ENCODE measurements at regions not wholly inside any gene's neighbourhood (a gene's known extent, or its start where the extent isn't known, plus 50 kb on each side); places are given as distances from the start of the nearest gene placed in this dataset.

DNA sequence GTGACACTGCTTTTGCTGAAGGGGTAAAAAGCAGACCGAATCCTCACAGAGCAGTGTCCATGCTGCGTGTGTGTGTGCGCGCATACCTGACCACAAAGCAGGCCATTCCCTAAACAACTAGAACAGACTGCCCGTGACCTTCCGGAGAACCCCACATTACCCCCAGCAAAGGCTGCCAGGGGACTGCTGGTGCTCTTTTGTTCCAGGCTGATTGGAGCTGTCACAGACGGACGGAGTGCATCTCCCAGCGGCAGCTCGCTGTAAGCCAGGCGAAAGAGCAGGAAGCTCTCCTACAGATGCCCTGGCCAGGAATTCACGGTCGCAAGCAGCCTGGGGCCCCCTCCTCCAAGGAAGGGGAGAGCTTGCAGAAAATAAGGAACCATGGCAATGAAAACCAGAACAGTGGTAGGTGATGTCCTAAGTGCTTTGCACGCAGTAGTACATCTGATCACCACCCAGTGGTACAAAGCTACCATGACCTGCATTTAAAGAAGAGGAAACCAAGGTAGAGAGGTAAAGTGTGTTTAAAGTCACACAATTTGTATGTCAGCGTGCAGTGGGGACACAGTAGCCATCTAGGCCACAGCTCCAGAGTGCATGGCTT lies 153.4 kb upstream of the DYNLRB2 start:
- H3K4me3 ChIP-seq (ENCODE audit: low read depth, low read length): no peak overlapping the region
- DNase-seq (ENCODE audit: low read depth): peak; percentile 7
- TF ChIP-seq, protein P1, sequence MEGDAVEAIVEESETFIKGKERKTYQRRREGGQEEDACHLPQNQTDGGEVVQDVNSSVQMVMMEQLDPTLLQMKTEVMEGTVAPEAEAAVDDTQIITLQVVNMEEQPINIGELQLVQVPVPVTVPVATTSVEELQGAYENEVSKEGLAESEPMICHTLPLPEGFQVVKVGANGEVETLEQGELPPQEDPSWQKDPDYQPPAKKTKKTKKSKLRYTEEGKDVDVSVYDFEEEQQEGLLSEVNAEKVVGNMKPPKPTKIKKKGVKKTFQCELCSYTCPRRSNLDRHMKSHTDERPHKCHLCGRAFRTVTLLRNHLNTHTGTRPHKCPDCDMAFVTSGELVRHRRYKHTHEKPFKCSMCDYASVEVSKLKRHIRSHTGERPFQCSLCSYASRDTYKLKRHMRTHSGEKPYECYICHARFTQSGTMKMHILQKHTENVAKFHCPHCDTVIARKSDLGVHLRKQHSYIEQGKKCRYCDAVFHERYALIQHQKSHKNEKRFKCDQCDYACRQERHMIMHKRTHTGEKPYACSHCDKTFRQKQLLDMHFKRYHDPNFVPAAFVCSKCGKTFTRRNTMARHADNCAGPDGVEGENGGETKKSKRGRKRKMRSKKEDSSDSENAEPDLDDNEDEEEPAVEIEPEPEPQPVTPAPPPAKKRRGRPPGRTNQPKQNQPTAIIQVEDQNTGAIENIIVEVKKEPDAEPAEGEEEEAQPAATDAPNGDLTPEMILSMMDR (conservative IDR thresholded peaks at IDR 0.05; ENCODE audit: low read depth, low read length): peak; percentile 32

DNA sequence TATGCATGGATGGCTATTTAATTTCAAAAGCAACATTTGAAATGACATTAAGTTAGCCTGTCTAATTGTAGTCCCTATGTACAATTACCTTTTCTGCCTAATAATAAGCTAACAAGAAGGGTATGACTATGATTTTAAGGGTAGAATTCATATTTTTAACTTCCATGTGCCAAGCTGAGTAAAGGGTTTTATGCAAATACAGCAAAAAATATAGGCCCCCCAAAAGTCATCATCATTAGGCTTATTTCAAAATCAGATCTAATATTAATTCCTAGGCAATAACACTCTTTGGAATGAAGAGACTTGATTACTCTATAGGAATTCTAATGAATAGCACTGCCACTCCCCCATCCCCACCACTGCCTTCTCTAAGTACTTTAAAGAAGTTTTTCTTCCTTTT lies 155.9 kb upstream of the DYNLRB2 start:
- no peak for DNase-seq (ENCODE audit: low read depth)
- no peak overlapping the region for H3K4me3 ChIP-seq (ENCODE audit: low read depth, low read length)
- TF ChIP-seq, protein P1 (conservative IDR thresholded peaks at IDR 0.05; ENCODE audit: low read depth, low read length): no peak

DNA sequence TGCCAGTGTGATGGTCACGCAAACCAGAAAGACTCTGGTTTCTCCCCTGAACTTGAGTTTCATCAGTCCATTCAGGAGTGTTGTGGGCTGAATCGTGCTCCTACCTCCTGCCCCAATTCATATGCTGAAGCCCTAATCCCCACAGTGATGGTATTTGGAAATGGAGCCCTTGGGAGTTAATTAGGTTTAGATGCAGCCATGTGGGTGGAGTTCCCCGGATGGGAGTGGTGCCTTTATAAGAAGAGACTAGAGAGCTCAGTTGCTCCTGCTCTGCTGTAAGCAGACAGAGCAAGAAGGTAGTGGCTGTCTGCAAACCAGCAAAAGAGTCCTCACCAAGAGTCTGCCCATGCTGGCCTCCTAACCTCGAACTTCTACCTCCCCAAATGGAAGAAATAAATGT lies 160.3 kb upstream of the DYNLRB2 start:
- TF ChIP-seq, protein P1 (conservative IDR thresholded peaks at IDR 0.05; ENCODE audit: low read depth, low read length): no peak
- DNase-seq (ENCODE audit: low read depth): no peak
- no peak overlapping the region for H3K4me3 ChIP-seq (ENCODE audit: low read depth, low read length)

DNA sequence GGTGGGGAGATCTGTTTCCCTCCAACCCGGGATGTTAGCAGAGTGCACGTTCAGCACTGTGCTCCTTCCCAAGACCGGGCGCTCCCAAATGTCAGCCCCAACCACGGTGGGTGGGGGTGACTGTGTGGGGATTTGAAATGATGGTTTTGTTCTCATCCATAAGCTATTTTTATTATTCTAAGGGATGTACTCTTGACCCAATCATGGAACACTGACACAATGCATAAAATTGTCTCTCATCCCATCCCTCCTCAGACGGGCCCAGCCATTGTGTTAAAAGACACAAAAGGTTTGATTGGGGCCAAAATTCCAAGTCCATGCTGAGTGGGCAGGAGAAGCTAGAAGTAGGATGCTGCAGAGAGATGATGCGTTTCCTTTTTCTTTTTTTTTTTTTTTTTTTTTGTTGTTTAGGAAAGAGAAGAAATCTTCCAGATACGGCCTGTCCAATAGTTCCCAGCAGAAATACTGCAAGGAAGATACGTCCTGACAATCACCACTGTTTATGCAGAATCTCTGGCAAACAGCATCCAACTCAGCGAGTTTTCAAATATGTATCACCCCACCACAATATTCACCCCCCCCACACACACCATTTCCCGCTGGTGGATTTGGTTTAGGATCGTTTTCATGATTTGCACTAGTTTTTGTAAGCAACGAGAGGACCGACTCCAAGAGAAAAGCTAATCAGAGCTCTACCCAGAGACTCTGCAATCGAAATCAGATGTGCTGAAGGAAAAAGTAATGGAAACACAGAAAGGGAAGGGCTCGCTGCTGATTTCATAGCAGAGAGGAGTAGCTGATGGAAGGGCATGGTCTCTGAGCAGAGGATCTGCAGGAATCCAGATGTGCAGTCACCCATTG lies 163.5 kb upstream of the DYNLRB2 start:
- no peak for DNase-seq (ENCODE audit: low read depth)
- TF ChIP-seq, protein P1 (conservative IDR thresholded peaks at IDR 0.05; ENCODE audit: low read depth, low read length): no peak
- H3K4me3 ChIP-seq (ENCODE audit: low read depth, low read length): no peak overlapping the region

DNA sequence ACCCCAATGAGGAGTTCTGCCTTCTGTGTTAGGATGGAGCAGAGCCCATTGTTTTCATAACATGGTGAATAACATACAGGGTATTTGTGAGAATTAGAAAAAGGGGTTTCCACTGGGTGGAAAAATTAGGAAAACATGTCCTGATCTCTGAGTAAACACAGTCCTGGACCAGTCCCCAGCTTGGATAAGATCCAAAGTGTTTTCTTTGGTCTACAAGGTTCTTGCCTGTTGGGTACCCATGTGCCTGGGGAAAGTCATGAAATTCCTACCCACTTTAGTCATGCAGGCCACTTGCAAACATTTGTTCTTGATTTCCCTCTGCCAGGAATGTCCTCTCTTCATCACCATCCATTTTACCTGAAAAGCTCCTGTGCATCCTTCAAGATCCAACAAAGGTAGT lies 164.8 kb upstream of the DYNLRB2 start:
- TF ChIP-seq, protein P1 (conservative IDR thresholded peaks at IDR 0.05; ENCODE audit: low read depth, low read length): no peak
- no peak for DNase-seq (ENCODE audit: low read depth)
- no peak overlapping the region for H3K4me3 ChIP-seq (ENCODE audit: low read depth, low read length)

DNA sequence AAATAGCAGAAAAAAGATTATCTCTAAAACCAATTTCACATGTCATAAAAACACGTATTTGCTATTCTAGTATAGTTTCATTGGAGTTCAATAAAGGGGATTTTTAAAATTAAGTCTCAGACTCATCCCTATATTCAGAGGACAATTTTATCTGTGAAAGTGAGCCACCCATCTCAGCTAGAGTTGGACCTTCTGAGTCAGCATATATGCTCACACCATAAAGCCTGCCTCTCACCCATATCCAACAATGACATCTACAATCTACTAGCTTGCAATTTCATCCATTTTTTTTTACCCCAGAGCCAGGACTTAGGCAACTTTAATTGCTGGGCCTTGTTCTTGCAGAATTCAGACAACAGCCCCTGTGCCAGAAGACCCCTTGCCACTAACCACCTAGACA lies 165.3 kb upstream of the DYNLRB2 start:
- DNase-seq (ENCODE audit: low read depth): no peak
- H3K4me3 ChIP-seq (ENCODE audit: low read depth, low read length): no peak overlapping the region

More for the DNA sequence above, 165.3 kb upstream of the DYNLRB2 start:
- TF ChIP-seq, protein P1 (conservative IDR thresholded peaks at IDR 0.05; ENCODE audit: low read depth, low read length): no peak
